GM18507 (cell line): ENCODE measurements at regions not wholly inside any gene's neighbourhood (a gene's known extent, or its start where the extent isn't known, plus 50 kb on each side); places are given as distances from the start of the nearest gene placed in this dataset.
"Not testable (repeated sequence)": the region's sequence is repeated elsewhere in the genome, so short reads cannot be mapped to it uniquely, and the experiment has no call there.

ENCODE experiments used
- DNase-seq: peaks from one replicate; pipeline ENCODE4 v3.0.0; 2011; ENCODE audit warnings: low read depth; ENCODE audit not compliant: insufficient read length; ENCODE audit errors: extremely low spot score
- FAIRE-seq: peaks from 2 replicates; lab custom pipeline; 2011; peaks lifted over from hg19 to GRCh38; lab: Jason Lieb, UNC

- FAIRE-seq, result no peak
- no peak for DNase-seq
Measured at GRCh38 chr2:4976407-4976806, 715.8 kb upstream of the SOX11 start.

- no peak for DNase-seq
- no peak for FAIRE-seq
Measured at GRCh38 chr2:4979111-4979510, 713.1 kb upstream of the SOX11 start.

- FAIRE-seq (no peak), DNase-seq (no peak)
Measured at GRCh38 chr2:4980995-4981394, 711.2 kb upstream of the SOX11 start.

GRCh38 chr2:4981802-4982409 is 710.3 kb upstream of the SOX11 start:
- FAIRE-seq (no peak), DNase-seq (no peak)

GRCh38 chr2:4988444-4988843 is 703.7 kb upstream of the SOX11 start:
- not testable (repeated sequence) for FAIRE-seq, DNase-seq

GRCh38 chr2:4992226-4992625 is 700.0 kb upstream of the SOX11 start:
- DNase-seq (no peak), FAIRE-seq (no peak)

GRCh38 chr2:4995466-4995865 is 696.7 kb upstream of the SOX11 start:
- no peak for DNase-seq
- no peak for FAIRE-seq

GRCh38 chr2:5007596-5007995 is 684.6 kb upstream of the SOX11 start:
- no peak for DNase-seq
- FAIRE-seq, result no peak

- DNase-seq (no peak), FAIRE-seq (no peak)
Measured at GRCh38 chr2:5019324-5019723, 672.9 kb upstream of the SOX11 start.

- no peak for FAIRE-seq
- no peak for DNase-seq
Measured at GRCh38 chr2:5020116-5020875, 671.9 kb upstream of the SOX11 start.

- no peak for DNase-seq
- FAIRE-seq, result no peak
Measured at GRCh38 chr2:5021136-5021535, 671.0 kb upstream of the SOX11 start.

- FAIRE-seq (no peak), DNase-seq (no peak)
Measured at GRCh38 chr2:5022061-5022460, 670.1 kb upstream of the SOX11 start.

GRCh38 chr2:5022708-5023635 is 669.2 kb upstream of the SOX11 start:
- FAIRE-seq, DNase-seq: not testable (repeated sequence)

- DNase-seq (no peak), FAIRE-seq (no peak)
Measured at GRCh38 chr2:5026571-5027234, 665.5 kb upstream of the SOX11 start.

- DNase-seq, result no peak
- FAIRE-seq, result no peak
Measured at GRCh38 chr2:5035057-5035488, 657.1 kb upstream of the SOX11 start.

GRCh38 chr2:5036256-5036655 is 655.9 kb upstream of the SOX11 start:
- FAIRE-seq (no peak), DNase-seq (no peak)

GRCh38 chr2:5039241-5039975 is 652.8 kb upstream of the SOX11 start:
- FAIRE-seq, result no peak
- no peak for DNase-seq

- DNase-seq (no peak), FAIRE-seq (no peak)
Measured at GRCh38 chr2:5040571-5040970, 651.6 kb upstream of the SOX11 start.

- DNase-seq (no peak), FAIRE-seq (no peak)
Measured at GRCh38 chr2:5041501-5041900, 650.7 kb upstream of the SOX11 start.
